Omental fat pad (tissue), 3 donors: ENCODE measurements at regions not wholly inside any gene's neighbourhood (a gene's known extent, or its start where the extent isn't known, plus 50 kb on each side); places are given as distances from the start of the nearest gene placed in this dataset.
"Not testable (repeated sequence)": the region's sequence is repeated elsewhere in the genome, so short reads cannot be mapped to it uniquely, and the experiment has no call there.

Experiments used
- ATAC-seq: fragments of 150-250 bp; one replicate; pipeline ENCODE4 v1.9.1; 2016; ENCODE audit warnings: mild to moderate bottlenecking, moderate library complexity; ENCODE audit not compliant: low FRiP score
- DNase-seq: peaks from one replicate; pipeline ENCODE4 v3.0.0-alpha.2; 2019; ENCODE audit warnings: low spot score
- CTCF ChIP-seq, 3 donors: fragments of 450-650 bp; IDR thresholded peaks; one replicate each; pipeline ENCODE4 v1.5.1; 2016 to 2017; ENCODE audit warnings: antibody characterized with exemption in 3 of 3, mild to moderate bottlenecking in 3 of 3, moderate library complexity in 2 of 3

DNA sequence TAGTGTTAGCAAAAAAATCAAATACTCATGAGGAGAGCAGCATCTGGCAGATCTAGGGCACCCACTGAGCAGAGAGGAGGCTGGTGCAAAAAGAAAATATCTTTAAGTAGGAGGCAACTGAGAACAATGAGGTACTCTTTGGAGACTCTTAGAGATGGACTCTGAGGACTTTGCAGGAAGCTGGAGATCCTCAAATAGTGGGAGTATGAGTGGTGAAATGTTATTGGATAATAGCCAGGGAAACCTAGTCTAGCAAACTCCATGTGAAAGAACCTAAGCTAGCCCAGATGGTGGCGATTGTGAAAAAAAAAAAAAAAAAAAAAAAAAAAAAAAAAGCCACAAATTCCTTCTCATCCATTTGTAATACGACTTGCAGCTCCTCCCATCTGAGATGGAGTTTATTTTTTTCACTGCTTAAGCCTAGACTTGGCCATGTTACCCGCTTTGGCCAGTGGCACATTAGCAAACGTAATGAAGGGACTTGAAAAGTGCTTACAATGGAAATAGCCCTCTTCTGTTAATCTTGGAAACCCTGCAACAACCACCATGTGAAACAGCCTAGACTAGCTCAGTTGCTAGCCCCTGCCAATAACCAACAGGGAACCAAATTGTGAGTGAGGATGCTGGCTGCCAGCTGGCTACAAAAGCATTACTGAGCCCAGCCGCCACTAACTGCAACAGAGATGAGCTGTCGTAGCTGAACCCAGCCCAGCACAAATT, 476.2 kb downstream of the KLF12 start:
- no peak for TF ChIP-seq CTCF (IDR thresholded peaks at IDR 0.05)
- DNase-seq (no peak), ATAC-seq (no peak)

GRCh38 chr13:73656863-73657262, 477.3 kb downstream of the KLF12 start:
- no peak for TF ChIP-seq CTCF (IDR thresholded peaks at IDR 0.05)
- no peak for DNase-seq
- no peak for ATAC-seq

DNA sequence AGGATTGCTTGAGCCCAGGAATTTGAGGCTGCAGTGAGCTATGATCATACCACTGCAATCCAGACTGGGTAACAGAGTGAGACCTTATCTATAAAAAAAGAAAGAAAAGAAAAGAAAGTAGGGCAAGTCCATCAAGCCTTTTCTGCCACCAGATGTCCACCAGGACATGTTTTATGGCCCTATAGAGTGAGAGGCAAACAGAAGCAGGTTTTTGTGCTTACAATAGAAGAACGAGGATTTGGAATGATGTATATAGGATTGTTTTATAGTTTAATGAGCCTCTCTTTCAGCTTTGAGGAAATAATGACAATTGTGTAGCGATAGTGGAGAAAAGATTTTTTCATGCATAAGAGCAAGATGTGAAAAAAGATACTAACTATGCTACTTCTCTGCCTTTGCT, 480.5 kb downstream of the KLF12 start:
- ATAC-seq: no peak
- no peak for DNase-seq
- TF ChIP-seq CTCF (IDR thresholded peaks at IDR 0.05): no peak

DNA sequence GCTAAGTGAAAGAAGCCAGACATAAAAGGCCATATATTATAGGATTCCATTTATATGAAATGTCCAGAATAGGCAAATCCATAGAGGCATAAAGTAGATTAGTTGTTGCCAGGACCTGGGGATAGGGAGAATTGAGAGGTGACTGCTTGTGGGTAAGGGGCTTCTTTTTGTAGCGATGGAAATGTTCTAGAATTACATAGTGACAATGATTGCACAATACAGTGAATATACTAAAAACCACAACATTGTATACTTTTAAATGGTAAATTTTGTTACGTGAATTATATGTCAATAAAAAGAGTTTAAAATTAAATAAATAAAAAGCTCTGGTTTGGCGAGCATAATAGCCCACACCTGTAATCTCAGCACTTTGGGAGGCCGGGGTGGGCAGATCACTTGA, 486.8 kb downstream of the KLF12 start:
- no peak for ATAC-seq
- TF ChIP-seq CTCF (IDR thresholded peaks at IDR 0.05): no peak
- DNase-seq: no peak

DNA sequence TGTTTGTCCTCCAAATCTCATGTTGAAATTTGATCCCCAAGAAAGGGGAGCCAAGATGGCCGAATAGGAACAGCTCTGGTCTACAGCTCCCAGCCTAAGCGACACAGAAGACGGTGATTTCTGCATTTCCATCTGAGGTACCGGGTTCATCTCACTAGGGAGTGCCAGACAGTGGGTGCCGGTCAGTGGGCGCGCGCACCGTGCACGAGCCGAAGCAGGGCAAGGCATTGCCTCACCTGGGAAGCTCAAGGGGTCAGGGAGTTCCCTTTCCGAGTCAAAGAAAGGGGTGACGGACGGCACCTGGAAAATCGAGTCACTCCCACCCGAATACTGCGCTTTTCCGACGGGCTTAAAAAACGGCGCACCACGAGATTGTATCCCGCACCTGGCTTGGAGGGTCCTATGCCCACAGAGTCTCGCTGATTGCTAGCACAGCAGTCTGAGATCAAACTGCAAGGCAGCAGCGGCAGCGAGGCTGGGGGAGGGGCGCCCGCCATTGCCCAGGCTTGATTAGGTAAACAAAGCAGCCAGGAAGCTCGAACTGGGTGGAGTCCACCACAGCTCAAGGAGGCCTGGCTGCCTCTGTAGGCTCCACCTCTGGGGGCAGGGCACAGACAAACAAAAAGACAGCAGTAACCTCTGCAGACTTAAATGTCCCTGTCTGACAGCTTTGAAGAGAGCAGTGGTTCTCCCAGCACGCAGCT, 493.6 kb downstream of the KLF12 start:
- ATAC-seq, DNase-seq: not testable (repeated sequence)

GRCh38 chr13:73635166-73635787, 498.9 kb downstream of the KLF12 start:
- no peak for TF ChIP-seq CTCF (IDR thresholded peaks at IDR 0.05)

DNA sequence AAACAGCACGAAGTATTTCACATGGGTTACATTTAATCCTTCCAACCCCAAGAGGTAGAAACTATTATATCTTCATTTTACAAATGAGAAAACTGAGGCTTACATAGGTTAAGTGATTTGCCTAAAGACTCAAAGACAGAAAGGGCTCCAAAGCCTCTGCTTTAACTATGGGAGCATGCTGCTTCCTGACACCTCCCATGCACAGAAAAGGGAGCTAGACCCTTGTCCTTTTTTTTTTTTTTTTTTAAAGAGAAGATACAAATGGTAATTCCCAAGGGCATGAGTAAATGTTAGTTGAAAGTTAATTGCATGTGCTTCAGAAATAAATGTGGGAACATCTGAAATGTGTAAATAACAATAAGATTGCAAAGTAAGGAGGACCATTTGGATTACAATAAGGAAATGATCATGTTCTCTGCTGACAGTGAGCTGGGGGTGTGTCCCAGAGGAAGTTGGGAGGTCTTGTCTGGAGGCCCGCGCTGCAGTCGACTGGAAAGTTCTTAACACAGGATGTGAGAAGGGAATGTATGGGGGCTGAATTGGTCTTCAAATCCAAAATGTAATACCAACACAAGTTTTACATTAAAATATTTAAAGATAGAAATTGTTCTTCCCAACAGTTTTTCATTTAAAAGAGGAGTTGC, 500.3 kb downstream of the KLF12 start:
- ATAC-seq (no peak), DNase-seq (no peak)
- TF ChIP-seq CTCF (IDR thresholded peaks at IDR 0.05): no peak

More at GRCh38 chr13:73635166-73635787, 498.9 kb downstream of the KLF12 start:
- ATAC-seq (no peak), DNase-seq (no peak)
